GM23338 (cell line): ENCODE measurements at regions not wholly inside any gene's neighbourhood (a gene's known extent, or its start where the extent isn't known, plus 50 kb on each side); places are given as distances from the start of the nearest gene placed in this dataset.

Source experiments
- CREB1 ChIP-seq: fragments of 250-450 bp; sonication (Bioruptor Pico); IDR thresholded peaks from 2 replicates; pipeline ENCODE4 v1.5.0; 2020; ENCODE audit warnings: low read depth, mild to moderate bottlenecking, moderate library complexity
- EZH2 ChIP-seq: fragments of 200-600 bp; sonication (generic); IDR thresholded peaks from one replicate; pipeline ENCODE4 v1.8.0; 2017; ENCODE audit warnings: antibody characterized with exemption, mild to moderate bottlenecking, low read depth; ENCODE audit not compliant: unreplicated experiment
- JUNB ChIP-seq: IDR thresholded peaks from one replicate; pipeline ENCODE4 v1.6.1; 2016; ENCODE audit warnings: antibody characterized with exemption; ENCODE audit not compliant: unreplicated experiment
- NANOG ChIP-seq: IDR thresholded peaks from 2 replicates; pipeline ENCODE4 v1.6.1; 2016; ENCODE audit warnings: antibody characterized with exemption, borderline replicate concordance
- ZNF114 ChIP-seq: fragments of 250-450 bp; sonication (Bioruptor Pico); IDR thresholded peaks from 2 replicates; pipeline ENCODE4 v1.5.0; 2020; ENCODE audit warnings: mild to moderate bottlenecking, moderate library complexity
- TF ChIP-seq, protein P1 (sequence below): fragments of 250-450 bp; sonication (Bioruptor Pico); IDR thresholded peaks from 2 replicates; pipeline ENCODE4 v1.5.0; 2020; ENCODE audit warnings: mild to moderate bottlenecking, moderate library complexity
- TF ChIP-seq, protein P2 (sequence below), 2 experiments: fragments of 200-600 bp in 1 of 2; sonication (generic) in 1 of 2; conservative IDR thresholded peaks; 2 replicates each; pipeline versions ENCODE4 v1.5.1 to v1.6.1; 2016 to 2017; ENCODE audit warnings: antibody characterized with exemption in 2 of 2, low read depth in 2 of 2, mild to moderate bottlenecking in 2 of 2, moderate library complexity in 1 of 2
- TF ChIP-seq, protein P3 (sequence below): IDR thresholded peaks from one replicate; pipeline ENCODE4 v1.6.1; 2018; ENCODE audit warnings: antibody characterized with exemption; ENCODE audit not compliant: unreplicated experiment

DNA sequence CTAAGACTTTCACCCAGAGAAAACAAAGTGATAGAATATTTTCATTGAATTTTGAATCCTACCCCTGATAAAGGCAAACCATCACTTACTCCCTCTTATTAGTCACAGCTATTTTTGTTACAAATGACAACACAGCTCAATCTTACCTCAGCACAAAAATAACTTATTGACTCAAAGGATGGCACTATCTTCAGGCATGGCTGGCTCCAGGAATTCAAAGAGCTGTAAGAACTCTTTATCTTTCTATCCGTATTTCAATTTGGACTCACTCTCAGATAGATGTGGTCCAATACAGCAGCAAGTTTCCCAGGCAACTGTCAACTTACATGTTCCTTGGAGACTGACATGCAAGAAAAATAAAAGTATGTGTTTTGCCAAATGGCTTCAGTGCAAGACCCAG, 709.4 kb upstream of the MDGA2 start (continued):
- TF ChIP-seq, protein P1, sequence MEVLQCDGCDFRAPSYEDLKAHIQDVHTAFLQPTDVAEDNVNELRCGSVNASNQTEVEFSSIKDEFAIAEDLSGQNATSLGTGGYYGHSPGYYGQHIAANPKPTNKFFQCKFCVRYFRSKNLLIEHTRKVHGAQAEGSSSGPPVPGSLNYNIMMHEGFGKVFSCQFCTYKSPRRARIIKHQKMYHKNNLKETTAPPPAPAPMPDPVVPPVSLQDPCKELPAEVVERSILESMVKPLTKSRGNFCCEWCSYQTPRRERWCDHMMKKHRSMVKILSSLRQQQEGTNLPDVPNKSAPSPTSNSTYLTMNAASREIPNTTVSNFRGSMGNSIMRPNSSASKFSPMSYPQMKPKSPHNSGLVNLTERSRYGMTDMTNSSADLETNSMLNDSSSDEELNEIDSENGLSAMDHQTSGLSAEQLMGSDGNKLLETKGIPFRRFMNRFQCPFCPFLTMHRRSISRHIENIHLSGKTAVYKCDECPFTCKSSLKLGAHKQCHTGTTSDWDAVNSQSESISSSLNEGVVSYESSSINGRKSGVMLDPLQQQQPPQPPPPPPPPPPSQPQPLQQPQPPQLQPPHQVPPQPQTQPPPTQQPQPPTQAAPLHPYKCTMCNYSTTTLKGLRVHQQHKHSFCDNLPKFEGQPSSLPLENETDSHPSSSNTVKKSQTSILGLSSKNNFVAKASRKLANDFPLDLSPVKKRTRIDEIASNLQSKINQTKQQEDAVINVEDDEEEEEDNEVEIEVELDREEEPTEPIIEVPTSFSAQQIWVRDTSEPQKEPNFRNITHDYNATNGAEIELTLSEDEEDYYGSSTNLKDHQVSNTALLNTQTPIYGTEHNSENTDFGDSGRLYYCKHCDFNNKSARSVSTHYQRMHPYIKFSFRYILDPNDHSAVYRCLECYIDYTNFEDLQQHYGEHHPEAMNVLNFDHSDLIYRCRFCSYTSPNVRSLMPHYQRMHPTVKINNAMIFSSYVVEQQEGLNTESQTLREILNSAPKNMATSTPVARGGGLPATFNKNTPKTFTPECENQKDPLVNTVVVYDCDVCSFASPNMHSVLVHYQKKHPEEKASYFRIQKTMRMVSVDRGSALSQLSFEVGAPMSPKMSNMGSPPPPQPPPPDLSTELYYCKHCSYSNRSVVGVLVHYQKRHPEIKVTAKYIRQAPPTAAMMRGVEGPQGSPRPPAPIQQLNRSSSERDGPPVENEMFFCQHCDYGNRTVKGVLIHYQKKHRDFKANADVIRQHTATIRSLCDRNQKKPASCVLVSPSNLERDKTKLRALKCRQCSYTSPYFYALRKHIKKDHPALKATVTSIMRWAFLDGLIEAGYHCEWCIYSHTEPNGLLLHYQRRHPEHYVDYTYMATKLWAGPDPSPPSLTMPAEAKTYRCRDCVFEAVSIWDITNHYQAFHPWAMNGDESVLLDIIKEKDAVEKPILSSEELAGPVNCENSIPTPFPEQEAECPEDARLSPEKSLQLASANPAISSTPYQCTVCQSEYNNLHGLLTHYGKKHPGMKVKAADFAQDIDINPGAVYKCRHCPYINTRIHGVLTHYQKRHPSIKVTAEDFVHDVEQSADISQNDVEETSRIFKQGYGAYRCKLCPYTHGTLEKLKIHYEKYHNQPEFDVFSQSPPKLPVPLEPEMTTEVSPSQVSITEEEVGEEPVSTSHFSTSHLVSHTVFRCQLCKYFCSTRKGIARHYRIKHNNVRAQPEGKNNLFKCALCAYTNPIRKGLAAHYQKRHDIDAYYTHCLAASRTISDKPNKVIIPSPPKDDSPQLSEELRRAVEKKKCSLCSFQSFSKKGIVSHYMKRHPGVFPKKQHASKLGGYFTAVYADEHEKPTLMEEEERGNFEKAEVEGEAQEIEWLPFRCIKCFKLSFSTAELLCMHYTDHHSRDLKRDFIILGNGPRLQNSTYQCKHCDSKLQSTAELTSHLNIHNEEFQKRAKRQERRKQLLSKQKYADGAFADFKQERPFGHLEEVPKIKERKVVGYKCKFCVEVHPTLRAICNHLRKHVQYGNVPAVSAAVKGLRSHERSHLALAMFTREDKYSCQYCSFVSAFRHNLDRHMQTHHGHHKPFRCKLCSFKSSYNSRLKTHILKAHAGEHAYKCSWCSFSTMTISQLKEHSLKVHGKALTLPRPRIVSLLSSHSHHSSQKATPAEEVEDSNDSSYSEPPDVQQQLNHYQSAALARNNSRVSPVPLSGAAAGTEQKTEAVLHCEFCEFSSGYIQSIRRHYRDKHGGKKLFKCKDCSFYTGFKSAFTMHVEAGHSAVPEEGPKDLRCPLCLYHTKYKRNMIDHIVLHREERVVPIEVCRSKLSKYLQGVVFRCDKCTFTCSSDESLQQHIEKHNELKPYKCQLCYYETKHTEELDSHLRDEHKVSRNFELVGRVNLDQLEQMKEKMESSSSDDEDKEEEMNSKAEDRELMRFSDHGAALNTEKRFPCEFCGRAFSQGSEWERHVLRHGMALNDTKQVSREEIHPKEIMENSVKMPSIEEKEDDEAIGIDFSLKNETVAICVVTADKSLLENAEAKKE (CRISPR knock-in tag) = no peak
- TF ChIP-seq EZH2 = no peak
- TF ChIP-seq ZNF114 (CRISPR knock-in tag) = no peak
- TF ChIP-seq, protein P2, sequence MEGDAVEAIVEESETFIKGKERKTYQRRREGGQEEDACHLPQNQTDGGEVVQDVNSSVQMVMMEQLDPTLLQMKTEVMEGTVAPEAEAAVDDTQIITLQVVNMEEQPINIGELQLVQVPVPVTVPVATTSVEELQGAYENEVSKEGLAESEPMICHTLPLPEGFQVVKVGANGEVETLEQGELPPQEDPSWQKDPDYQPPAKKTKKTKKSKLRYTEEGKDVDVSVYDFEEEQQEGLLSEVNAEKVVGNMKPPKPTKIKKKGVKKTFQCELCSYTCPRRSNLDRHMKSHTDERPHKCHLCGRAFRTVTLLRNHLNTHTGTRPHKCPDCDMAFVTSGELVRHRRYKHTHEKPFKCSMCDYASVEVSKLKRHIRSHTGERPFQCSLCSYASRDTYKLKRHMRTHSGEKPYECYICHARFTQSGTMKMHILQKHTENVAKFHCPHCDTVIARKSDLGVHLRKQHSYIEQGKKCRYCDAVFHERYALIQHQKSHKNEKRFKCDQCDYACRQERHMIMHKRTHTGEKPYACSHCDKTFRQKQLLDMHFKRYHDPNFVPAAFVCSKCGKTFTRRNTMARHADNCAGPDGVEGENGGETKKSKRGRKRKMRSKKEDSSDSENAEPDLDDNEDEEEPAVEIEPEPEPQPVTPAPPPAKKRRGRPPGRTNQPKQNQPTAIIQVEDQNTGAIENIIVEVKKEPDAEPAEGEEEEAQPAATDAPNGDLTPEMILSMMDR (conservative IDR thresholded peaks at IDR 0.05; ENCODE audit: low read depth in 2 of 2) = no peak
- TF ChIP-seq, protein P3, sequence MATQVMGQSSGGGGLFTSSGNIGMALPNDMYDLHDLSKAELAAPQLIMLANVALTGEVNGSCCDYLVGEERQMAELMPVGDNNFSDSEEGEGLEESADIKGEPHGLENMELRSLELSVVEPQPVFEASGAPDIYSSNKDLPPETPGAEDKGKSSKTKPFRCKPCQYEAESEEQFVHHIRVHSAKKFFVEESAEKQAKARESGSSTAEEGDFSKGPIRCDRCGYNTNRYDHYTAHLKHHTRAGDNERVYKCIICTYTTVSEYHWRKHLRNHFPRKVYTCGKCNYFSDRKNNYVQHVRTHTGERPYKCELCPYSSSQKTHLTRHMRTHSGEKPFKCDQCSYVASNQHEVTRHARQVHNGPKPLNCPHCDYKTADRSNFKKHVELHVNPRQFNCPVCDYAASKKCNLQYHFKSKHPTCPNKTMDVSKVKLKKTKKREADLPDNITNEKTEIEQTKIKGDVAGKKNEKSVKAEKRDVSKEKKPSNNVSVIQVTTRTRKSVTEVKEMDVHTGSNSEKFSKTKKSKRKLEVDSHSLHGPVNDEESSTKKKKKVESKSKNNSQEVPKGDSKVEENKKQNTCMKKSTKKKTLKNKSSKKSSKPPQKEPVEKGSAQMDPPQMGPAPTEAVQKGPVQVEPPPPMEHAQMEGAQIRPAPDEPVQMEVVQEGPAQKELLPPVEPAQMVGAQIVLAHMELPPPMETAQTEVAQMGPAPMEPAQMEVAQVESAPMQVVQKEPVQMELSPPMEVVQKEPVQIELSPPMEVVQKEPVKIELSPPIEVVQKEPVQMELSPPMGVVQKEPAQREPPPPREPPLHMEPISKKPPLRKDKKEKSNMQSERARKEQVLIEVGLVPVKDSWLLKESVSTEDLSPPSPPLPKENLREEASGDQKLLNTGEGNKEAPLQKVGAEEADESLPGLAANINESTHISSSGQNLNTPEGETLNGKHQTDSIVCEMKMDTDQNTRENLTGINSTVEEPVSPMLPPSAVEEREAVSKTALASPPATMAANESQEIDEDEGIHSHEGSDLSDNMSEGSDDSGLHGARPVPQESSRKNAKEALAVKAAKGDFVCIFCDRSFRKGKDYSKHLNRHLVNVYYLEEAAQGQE = no peak
- TF ChIP-seq NANOG = no peak
- TF ChIP-seq CREB1 (CRISPR knock-in tag) = no peak
- no peak for TF ChIP-seq JUNB
